Tibial nerve (tissue), 4 donors: ENCODE measurements at regions not wholly inside any gene's neighbourhood (a gene's known extent, or its start where the extent isn't known, plus 50 kb on each side); places are given as distances from the start of the nearest gene placed in this dataset.

Source experiments
- CTCF ChIP-seq, 5 experiments: fragments of 200-600 bp in 3 of 5; fragments of 450-650 bp in 2 of 5; sonication (generic) in 3 of 5; IDR thresholded peaks; one replicate each; pipeline ENCODE4 v1.5.1; 2016 to 2019; ENCODE audit warnings: antibody characterized with exemption in 5 of 5, mild to moderate bottlenecking in 3 of 5, moderate library complexity in 2 of 5
- EP300 ChIP-seq, 2 donors: sonication (generic); formaldehyde crosslinking; IDR thresholded peaks; one replicate each; pipeline ENCODE4 v1.6.1; 2017; ENCODE audit warnings: antibody characterized with exemption in 2 of 2, mild to moderate bottlenecking in 1 of 2
- POLR2A ChIP-seq, 2 donors: fragments of 450-650 bp; IDR thresholded peaks; one replicate each; pipeline ENCODE4 v1.6.1; 2017; ENCODE audit warnings: antibody characterized with exemption in 2 of 2, mild to moderate bottlenecking in 2 of 2, moderate library complexity in 2 of 2

- TF ChIP-seq EP300 (IDR thresholded peaks at IDR 0.05), result no peak
- no peak for TF ChIP-seq POLR2A (IDR thresholded peaks at IDR 0.05)
- no peak for TF ChIP-seq CTCF (IDR thresholded peaks at IDR 0.05)
Measured at GRCh38 chr4:49217492-49217891, 231.4 kb downstream of the CWH43 start.
